ENCODE measurements at regions not wholly inside any gene's neighbourhood (a gene's known extent, or its start where the extent isn't known, plus 50 kb on each side); places are given as distances from the start of the nearest gene placed in this dataset.

GRCh38 chr5:142461028-142461590, 136.3 kb upstream of the SPRY4 start:
- no TSS peak for BruUV-seq (replicated peaks)
- POLR2A ChIA-PET, result no interaction called here
- Mint-ChIP-seq H3K4me3 (ENCODE audit: unreplicated experiment) (no peak overlapping the region), H3K9me3 (ENCODE audit: unreplicated experiment) (no peaks in the 10 kb centered on the region), H3K27me3 (ENCODE audit: insufficient read depth, unreplicated experiment) (peaks cover 2% of the 10 kb centered on the region), H3K27ac (ENCODE audit: unreplicated experiment) (no peak overlapping the region), H3K36me3 (ENCODE audit: insufficient read depth, unreplicated experiment) (no peaks in the 10 kb centered on the region), H3K4me1 (ENCODE audit: low read depth, unreplicated experiment) (no peaks in the 10 kb centered on the region)
- CTCF ChIA-PET, result no interaction called here
- intact Hi-C loops (cut with micrococcal nuclease; ENCODE audit: unreplicated experiment), result no loop called here
- H3K27me3 ChIP-seq (replicated peaks; ENCODE audit: control insufficient read depth, insufficient read depth, low read length), result no peaks in the 10 kb centered on the region
- no peak for DNase-seq
- no peaks in the 10 kb centered on the region for H3K36me3 ChIP-seq (ENCODE audit: control insufficient read depth, insufficient read depth, low read length)
- no peak overlapping the region for H3K4me3 ChIP-seq (ENCODE audit: low read depth, low read length)
- no peak for TF ChIP-seq CTCF (IDR thresholded peaks at IDR 0.05; ENCODE audit: insufficient read depth in 1 of 2, low read depth in 1 of 2, low read length in 1 of 2, severe bottlenecking in 1 of 2, unreplicated experiment in 1 of 2)
- H3K9me3 ChIP-seq, result 0 out of 2 replicates have a peak, but pooled peaks cover 6% of the 10 kb centered on the region
- H3K4me1 ChIP-seq, result no peaks in the 10 kb centered on the region

- BruUV-seq (replicated peaks), result no TSS peak
- TF ChIP-seq CTCF (IDR thresholded peaks at IDR 0.05; ENCODE audit: insufficient read depth in 1 of 2, low read depth in 1 of 2, low read length in 1 of 2, severe bottlenecking in 1 of 2, unreplicated experiment in 1 of 2), result no peak
- H3K4me3 ChIP-seq (ENCODE audit: low read depth, low read length), result no peak overlapping the region
- H3K9me3 Mint-ChIP-seq (ENCODE audit: unreplicated experiment), result no peaks in the 10 kb centered on the region
- no peaks in the 10 kb centered on the region for H3K4me1 ChIP-seq
- H3K36me3 Mint-ChIP-seq (ENCODE audit: insufficient read depth, unreplicated experiment), result no peaks in the 10 kb centered on the region
- intact Hi-C loops (cut with micrococcal nuclease; ENCODE audit: unreplicated experiment), result no loop called here
- no peaks in the 10 kb centered on the region for H3K27me3 Mint-ChIP-seq (ENCODE audit: insufficient read depth, unreplicated experiment)
- POLR2A ChIA-PET, result no interaction called here
- H3K4me3 Mint-ChIP-seq (ENCODE audit: unreplicated experiment), result no peak overlapping the region
- no peaks in the 10 kb centered on the region for H3K27me3 ChIP-seq (replicated peaks; ENCODE audit: control insufficient read depth, insufficient read depth, low read length)
- CTCF ChIA-PET, result no interaction called here
- H3K4me1 Mint-ChIP-seq (ENCODE audit: low read depth, unreplicated experiment), result no peaks in the 10 kb centered on the region
- 0 out of 2 replicates have a peak, but pooled peaks cover 6% of the 10 kb centered on the region for H3K9me3 ChIP-seq
- DNase-seq, result no peak
- no peaks in the 10 kb centered on the region for H3K36me3 ChIP-seq (ENCODE audit: control insufficient read depth, insufficient read depth, low read length)
- H3K27ac Mint-ChIP-seq (ENCODE audit: unreplicated experiment), result no peak overlapping the region
Measured at GRCh38 chr5:142459209-142459608, 134.4 kb upstream of the SPRY4 start.

GRCh38 chr5:142455856-142456255, 131.0 kb upstream of the SPRY4 start:
- ChIA-PET POLR2A (interaction anchor here (0.5 kb wide), 1 partner anchor 63 kb away, joined by 6 read pairs; no protein-coding TSS in a partner anchor), CTCF (no interaction called here)
- H3K9me3 ChIP-seq, result 0 out of 2 replicates have a peak, but pooled peaks cover 6% of the 10 kb centered on the region
- Mint-ChIP-seq H3K4me3 (ENCODE audit: unreplicated experiment) (no peak overlapping the region), H3K36me3 (ENCODE audit: insufficient read depth, unreplicated experiment) (no peaks in the 10 kb centered on the region), H3K27me3 (ENCODE audit: insufficient read depth, unreplicated experiment) (peaks cover 2% of the 10 kb centered on the region), H3K27ac (ENCODE audit: unreplicated experiment) (no peak overlapping the region), H3K9me3 (ENCODE audit: unreplicated experiment) (peaks cover 12% of the 10 kb centered on the region), H3K4me1 (ENCODE audit: low read depth, unreplicated experiment) (peaks cover 7% of the 10 kb centered on the region)
- intact Hi-C loops (cut with micrococcal nuclease; ENCODE audit: unreplicated experiment), result no loop called here
- DNase-seq, result no peak
- no peaks in the 10 kb centered on the region for H3K27me3 ChIP-seq (replicated peaks; ENCODE audit: control insufficient read depth, insufficient read depth, low read length)
- BruUV-seq (replicated peaks), result no TSS peak
- no peaks in the 10 kb centered on the region for H3K36me3 ChIP-seq (ENCODE audit: control insufficient read depth, insufficient read depth, low read length)
- H3K4me3 ChIP-seq (ENCODE audit: low read depth, low read length), result no peak overlapping the region
- H3K4me1 ChIP-seq, result no peaks in the 10 kb centered on the region
- no peak for TF ChIP-seq CTCF (IDR thresholded peaks at IDR 0.05; ENCODE audit: insufficient read depth in 1 of 2, low read depth in 1 of 2, low read length in 1 of 2, severe bottlenecking in 1 of 2, unreplicated experiment in 1 of 2)
